ENCODE measurements at regions not wholly inside any gene's neighbourhood (a gene's known extent, or its start where the extent isn't known, plus 50 kb on each side); places are given as distances from the start of the nearest gene placed in this dataset.
A peak's percentile ranks its signal among the peaks of the same experiment; 100 is the strongest.
"Not testable (repeated sequence)": the region's sequence is repeated elsewhere in the genome, so short reads cannot be mapped to it uniquely, and the experiment has no call there.

DNA sequence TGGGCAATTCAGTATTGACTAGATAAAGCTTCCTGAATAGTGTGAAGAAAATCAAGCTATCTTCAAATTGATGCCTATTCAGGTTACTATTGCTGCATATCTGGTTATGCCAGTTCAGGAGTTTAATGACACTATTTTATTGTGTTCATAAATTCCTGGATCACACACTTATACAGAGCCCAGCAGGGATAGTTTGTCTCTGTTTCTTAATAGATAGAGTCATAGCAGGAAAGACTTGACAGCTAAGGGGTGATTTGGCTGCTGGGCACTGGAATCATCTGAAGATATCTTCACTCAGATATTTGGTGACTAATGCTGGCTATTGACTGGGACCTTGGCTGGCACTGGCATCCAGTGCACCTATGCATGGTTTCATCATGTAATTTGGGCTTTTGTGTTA lies 187.8 kb downstream of the PYDC2 start:
- no peak for DNase-seq

DNA sequence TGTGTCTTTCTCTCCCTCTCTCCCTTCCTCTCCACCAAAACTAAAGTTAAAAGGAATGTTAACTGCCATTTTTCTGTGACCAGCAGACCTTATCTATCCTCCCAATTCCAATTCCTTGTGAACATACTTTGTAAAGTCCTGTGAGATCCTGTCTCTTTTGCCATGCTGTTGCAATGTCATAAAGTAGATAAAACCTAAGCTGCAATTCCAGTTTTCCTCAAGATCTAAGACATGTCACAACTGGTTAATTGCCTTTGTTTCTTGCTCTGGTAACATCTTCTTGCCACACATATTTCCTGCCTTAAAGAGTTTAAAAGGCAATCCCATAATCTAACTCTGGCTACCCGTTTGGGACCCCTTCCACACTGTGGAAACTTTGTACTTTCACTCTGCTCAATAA lies 188.7 kb downstream of the PYDC2 start:
- DNase-seq, result no peak

DNA sequence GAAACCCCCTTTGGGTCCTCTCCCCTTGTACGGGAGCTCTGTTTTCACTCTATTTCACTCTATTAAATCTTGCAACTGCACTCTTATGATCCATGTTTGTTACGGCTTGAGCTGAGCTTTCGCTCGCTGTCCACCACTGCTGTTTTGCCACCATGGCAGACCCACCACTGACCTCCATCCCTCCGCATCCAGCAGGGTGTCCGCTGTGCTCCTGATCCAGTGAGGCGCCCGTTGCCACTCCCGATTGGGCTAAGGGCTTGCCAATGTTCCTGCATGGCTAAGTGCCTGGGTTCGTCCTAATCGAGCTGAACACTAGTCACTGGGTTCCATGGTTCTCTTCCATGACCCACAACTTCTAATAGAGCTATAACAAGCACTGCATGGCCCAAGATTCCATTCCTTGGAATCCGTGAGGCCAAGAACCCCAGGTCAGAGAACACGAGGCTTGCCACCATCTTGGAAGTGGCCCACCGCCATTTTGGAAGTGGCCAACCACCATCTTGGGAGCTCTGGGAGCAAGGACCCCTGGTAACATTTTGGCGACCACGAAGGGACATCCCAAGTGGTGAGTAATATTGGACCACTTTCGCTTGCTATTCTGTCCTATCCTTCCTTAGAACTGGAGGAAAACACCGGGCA lies 197.9 kb downstream of the PYDC2 start:
- DNase-seq, result not testable (repeated sequence)

DNA sequence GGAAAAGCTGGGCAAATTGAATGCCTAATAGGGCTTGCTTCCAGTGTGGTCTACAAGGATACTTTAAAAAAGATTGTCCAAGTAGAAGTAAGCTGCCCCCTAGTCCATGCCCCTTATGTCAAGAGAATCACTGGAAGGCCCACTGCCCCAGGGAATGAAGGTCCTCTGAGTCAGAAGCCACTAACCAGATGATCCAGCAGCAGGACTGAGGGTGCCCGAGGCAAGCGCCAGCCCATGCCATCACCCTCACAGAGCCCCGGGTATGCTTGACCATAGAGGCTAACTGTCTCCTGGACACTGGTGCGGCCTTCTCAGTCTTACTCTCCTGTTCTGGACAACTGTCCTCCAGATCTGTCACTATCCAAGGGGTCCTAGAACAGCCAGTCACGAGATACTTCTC lies 201.2 kb downstream of the PYDC2 start:
- DNase-seq, result not testable (repeated sequence)

DNA sequence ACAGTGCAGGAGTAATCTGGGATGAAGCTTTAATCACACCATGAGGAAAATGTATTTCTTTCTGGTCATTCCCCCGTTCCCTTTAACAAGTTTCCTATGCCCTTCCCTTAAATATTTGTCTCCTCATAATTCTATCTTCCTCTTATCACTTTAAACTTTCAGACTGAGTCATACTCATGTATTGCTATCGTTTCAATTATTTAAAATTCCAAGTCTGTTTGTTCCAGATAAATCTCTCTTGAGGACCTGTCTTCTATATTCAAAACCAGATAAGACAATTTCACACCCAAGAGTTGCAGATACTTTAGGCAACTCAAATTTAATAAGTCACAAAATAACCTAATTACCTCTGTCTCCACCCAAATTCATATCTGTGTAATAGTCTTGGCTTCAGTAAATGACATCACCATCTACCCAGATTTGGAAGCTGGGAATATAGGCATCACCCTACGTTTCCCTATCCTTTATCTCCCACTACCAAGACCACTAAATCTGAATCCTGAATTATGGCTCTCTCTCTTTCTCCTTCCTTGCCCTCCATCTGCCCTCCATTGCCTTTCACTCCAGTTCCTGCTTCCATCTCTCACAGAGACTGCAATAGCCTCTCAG lies 220.1 kb downstream of the PYDC2 start:
- DNase-seq, result no peak

DNA sequence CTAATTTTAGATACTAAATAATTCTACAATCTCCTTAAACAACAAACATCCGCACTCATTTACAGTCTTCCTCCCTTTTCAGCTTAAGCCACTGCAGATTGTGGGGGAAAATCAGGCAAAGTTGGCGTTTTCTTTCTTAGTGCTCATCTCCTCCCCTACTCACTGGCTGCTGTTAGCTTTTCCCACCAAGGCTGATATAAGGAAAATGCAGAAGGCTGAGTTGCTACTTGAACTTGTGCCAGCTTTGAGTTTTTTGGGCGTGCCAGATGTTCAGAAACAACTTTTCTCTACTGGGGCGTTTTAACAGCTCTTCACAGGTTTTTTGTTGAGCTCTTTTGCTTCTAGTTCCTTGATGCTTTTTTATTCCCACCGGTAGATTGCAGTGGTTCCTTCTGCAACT lies 222.0 kb downstream of the PYDC2 start:
- DNase-seq, result no peak

DNA sequence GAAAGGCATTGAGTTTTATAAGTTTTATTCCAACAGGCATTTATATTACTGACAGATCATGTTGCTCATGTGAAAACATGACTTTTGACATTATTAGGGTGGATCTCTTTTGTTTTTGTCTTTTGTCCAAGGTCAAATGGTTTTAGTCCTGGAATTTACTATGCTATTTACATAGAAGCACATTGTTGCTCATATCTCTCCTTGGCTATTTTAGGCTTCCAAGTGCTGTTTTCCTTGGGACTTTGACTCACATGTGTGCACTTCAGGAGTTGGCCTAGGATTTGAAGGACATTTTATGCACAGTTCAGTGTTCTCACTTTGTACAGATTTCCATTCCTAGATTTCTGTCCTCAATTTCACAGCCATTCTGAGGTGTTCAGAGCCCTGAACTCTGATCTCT lies 225.7 kb downstream of the PYDC2 start:
- no peak for DNase-seq

DNA sequence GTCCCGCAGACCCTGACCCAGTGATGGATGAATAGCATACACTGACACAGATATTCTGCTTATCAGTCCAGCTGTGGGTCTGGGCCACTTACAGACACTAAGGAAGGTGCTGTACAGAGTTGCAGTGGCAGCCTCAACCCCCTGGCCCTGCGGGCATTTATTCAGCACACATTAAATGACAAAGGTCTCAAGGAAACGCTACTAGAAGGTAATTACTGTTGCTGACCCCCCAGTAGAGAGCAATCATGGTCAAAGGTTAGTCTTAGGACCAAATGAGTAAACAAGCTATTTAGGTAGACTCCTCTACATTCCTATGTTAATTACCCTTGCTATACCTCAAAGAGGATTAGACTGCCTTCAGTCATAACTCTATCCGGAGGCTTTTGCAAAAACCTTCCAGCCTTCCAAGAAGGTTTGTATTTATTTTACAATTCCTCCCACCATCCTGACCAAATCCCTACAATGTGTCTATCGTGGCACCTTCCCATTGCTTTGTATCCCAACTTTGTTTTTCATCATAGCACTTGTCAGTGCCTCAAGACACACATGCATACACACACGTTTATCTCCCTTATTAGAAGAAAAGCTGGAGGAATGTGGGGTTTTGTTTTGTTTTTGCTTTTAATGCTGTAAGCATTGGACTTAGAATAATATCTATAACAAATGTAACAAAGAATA lies 227.9 kb downstream of the PYDC2 start:
- DNase-seq, result no peak

DNA sequence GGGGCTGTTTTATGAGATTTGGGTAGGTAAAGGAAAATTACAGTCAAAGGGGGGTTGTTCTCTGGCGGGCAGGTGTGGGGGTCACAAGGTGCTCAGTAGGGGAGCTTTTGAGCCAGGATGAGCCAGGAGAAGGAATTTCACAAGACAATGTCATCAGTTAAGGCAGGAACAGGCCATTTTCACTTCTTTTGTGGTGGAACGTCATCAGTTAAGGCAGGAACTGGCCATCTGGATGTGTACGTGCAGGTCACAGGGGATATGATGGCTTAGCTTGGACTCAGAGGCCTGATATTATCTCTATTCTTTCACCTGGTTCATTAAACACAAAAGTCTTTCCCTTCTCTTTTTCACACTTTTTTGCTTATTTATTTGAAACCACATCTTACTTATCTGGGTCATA lies 230.2 kb downstream of the PYDC2 start:
- not testable (repeated sequence) for DNase-seq

DNA sequence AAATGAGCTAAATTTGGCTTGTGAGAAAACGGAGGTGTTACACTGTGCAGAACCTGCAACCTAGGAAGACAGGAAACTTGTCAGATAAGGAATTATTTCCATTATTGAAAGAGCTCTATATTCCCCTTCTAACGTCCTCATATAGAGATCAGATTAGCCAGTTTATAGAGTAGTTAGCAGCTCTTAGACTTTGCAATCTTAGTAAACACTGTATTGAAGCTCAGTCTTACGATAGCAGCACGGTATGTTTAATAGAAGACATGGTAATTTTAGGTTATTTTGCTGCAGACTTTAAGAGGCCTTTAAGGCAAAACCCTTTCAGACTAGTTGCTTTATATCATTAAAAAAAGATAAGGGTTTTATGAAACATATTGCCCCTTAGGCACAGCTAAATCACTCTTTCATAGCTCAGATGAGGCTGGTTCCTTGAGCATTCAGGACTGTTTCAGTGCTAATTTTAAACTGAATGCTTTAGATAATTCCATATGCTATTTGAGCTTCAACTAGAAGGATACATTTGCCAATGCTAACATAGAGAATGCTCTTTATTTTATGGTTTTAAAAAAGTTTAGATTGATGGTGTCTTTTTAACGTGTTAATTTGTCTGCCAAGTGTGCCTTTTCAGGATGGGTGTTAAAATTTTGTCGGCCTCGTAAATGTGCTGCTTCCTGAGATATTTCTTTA lies 234.3 kb downstream of the PYDC2 start:
- no peak for DNase-seq

DNA sequence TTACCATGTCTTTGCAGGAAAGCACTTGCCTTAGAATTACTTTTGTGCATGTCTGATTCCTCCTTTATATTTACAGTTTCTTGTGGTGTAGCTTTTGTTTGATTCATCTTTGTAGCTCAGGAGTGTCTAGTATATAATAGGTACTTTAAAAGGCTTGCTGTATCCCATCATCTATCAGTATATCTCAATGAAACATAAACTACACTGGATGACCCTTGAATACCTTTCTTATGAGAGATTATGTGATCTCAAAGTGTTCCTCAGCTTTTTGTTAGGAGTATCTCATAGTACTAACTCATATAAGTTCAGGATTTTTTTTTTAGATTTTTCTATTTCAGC lies 234.8 kb downstream of the PYDC2 start:
- DNase-seq, result no peak

DNA sequence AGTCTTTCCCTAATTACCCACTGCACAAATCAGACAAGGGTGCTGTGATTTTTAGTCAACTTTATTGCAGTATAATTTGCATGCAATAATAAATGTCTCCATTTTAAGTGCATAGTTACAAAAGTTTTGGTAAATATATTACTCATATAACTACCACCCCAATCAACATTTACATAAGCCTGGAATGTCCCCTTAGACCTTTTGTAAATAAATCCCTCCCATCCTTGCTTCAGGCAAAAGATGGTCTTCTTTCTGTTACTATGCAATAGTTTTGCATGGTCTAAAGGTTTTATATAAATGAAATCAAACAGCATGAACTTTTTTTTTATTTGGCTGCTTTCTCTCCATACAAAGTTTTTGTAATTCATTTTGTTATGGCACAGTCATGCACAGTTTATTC lies 235.4 kb downstream of the PYDC2 start:
- DNase-seq, result no peak

DNA sequence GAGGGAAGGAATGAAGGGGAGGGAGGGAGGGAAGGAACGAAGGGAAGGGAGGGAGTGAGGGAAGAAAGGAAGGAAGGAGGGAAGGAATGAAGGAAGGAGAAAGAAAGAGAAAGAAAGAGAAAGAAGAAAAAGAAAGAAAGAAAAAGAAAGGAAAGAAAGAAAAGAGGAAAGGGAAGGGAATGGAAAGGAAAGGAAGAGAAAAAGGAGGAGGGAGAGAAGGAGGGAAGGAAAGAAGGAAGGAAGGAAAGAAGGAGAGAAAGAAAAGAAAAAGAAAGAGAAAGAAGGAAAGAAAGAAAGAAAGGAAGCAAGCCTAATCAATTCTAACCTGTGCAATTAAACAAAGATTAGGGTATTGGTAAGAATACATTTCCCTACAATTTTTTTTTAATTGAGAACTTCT lies 238.6 kb downstream of the PYDC2 start:
- no peak for DNase-seq

DNA sequence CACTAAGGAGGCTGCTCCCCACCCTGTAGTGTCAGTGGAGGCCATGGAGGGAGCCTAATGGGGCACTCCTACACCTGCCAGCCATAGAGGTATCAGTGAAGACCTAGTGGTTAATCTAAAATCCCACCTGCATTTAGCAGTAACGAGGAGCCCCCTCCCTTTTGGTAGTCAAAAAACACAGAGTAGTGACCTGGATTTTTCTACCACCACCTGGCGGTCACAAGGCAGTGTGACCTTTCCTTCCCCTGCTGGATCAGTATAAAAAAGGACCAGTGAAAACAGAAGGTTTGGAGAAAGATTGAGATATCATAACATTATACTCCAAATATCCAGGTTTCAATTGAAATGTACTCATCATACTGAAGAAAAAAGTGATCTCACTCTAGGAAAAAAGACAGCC lies 241.2 kb downstream of the PYDC2 start:
- DNase-seq, result no peak

DNA sequence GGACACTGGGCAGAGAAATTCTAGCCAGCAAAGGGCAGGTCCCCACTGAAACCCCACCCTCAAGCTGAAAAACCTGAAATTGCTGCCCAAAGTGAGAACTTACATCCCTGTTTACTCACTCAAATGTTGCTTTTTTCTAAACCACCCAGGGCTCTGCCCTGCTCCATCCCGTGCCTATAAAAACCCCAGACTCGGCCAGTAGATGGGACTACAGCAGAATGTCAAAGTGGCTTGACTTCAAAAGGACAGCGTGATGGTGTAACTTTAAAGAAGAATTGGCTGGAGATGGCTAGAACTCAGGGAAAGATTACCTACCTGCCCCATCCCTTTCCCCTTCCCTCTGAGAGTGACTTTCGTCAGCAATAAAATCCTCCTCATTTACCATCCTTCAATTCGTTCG lies 246.9 kb downstream of the PYDC2 start:
- DNase-seq, result no peak

DNA sequence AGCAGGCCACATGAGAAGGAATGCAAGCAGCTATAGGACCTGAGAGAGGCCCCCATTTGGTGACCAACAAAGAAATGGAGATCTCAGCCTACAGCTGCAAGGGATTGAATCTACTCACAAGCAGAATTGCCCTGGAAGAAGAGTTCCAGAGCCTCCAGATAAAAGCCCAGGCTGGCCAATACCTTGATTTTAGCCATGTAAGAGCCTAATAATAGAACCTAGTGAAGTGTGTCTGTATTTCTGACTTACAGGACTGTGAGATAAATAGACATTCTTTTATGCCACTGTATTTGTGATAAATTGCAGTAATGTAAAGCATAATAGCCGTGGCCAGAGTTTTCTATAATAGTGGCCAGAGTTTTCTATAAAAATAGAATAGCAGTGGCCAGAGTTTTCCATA lies 254.6 kb downstream of the PYDC2 start:
- no peak for DNase-seq

DNA sequence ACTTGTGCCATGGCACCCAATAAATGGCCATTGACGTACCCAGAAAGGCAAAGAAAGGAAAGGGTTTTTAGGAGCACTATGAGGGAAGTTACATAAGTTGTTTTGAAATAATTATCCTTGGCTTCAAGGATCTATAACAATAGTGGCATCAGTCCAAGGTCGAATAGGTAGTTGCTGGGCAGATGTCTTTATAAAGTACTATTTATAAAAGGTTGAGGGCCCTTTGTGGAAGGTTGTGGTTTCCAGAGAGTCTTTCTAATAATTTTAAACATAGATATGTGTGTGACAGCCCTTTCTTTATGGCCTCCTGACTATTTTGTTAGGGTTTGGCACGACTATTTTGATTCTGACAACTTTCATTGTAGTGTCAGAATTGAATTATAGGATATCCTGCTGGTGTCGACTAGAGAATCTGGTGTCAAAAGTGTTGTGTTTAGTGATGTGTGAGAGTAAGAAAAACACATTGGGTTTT lies 260.5 kb downstream of the PYDC2 start:
- DNase-seq, result peak; percentile 18

DNA sequence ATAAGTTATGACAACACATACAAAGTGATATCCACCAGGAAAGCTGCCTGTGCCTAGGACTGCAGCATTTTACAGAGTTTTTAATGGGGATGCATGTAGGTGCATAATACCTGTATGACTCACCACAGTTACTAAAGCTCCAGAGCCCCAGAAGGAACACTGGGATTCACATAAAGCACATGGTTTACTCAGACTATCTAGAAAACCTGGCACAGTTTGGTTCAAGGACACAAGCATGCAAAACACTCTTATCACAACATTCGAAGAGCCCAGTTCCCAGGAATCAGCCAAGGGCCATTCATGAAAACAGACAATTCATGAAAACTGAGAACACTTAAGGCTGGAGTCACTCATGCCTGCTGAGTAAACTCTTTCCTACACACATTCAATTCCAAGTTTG lies 261.0 kb downstream of the PYDC2 start:
- DNase-seq, result no peak

DNA sequence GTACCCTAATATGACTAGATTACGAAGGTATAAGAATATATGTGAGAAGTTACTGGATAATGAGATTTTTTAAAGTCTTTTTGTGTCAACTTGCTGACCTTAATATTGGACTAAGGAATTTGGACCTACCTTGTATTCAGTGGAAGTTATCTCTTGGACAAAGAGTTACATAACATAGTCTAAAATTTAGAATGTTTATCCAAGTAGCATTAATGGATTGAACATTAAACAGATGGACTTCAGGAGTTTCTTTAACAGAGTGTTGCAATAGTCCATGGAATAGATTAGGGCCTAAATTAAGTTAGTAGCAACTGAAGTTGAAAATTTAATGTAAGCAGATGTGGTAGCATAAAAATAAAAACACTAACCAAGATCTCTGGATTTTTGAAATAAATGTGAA lies 266.4 kb downstream of the PYDC2 start:
- DNase-seq, result no peak

DNA sequence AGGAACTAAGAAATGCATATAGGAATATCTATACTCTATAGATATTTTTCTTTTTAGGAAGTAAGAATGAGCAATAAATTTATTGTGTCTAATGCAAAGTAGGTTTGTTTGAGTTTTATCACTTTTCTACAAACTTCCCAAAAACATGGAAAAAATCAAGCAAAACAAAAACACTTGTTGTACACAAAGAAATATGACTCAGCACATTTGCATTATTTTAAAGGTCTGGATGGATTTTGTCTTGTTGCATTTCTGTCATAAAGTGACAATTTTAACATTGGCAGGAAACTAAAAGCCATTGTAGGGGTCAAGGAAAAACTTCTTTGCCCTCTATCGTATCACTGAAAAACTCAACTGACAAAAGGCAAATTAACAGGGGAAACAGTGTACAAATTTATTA lies 267.2 kb downstream of the PYDC2 start:
- no peak for DNase-seq

DNA sequence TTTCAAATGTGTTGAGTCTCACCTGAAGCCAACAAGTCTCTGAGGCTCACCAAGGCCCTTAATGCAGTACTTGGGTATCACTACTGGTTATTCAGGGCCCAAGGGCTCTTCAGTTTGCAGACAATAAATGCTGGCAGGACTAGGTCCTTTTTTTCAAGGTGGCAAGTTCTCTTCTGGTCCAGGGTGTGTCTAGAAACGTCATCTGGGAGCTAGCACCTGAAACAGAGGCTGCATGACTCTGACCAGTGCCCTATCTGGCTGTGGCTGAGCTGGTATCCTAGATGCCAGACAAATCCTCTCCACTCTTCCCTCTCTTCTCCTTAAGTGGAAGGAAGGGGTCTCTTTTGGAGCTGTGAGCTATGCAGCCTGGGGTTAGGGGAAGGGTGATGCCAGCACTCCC lies 276.8 kb downstream of the PYDC2 start:
- DNase-seq, result no peak

DNA sequence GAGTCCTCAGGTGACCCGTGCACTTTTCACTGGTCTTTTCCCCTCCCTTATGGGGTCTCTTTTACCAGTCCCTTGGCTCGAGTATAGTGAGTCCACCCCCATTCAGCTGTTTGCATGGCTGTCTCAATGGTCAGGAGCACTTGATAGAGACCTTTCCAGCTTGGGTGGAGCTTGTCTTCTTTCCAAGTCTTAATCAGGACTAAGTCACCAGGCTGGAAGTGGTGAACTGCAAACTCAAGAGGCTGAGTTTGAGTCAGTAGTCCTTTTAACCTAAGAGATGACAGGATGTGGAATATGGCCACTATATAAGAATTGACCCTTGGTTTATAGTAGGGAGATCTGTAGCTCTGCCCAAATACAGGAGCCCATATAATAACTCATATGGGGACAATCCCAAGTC lies 279.7 kb downstream of the PYDC2 start:
- no peak for DNase-seq

DNA sequence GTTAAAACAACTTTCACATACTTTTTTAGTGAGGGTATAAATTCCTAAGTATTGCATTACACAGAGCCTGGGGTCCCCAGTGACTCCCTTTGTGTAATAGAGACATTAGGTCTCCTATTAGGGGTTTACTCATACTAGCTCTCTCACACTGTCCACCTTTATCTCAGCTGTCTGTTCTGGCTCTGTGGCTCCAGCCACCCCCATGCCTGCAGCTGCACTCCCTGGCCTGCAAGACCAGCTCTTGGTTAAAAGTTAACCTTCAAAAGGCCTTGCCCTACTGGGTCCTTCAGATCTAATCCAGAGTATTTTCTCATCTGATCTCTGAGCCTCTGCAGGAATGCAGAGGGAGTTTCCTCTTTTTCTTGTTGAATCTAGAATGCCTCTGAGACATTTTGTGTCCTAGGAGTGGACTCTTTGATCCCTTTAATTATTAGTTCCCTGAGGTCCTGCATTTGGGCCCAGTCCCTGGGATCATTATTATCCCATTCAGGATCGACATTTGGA lies 280.9 kb downstream of the PYDC2 start:
- DNase-seq, result not testable (repeated sequence)

DNA sequence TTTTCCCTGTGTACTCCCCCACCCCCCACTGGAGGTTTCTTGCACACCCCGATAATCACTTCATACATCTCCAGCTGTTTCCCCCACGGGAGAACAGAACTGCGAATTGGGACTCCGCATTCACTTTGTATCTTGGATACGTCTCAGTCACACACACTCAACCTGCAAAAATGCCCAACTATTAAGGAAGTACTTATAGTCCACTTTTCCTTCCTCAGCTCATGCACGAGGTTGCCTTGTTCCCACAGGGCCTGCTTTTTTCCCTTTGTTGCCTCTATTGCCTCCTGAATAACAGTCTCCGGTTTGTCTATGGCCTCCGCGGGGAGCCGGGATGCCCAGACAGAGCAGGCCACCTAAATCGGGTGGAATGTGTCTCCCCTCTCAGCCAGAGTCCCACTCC lies 282.3 kb downstream of the PYDC2 start:
- DNase-seq, result no peak
